HL-60 (cell line): ENCODE measurements at regions not wholly inside any gene's neighbourhood (a gene's known extent, or its start where the extent isn't known, plus 50 kb on each side); places are given as distances from the start of the nearest gene placed in this dataset.

ENCODE experiments used
- GABPA ChIP-seq: IDR thresholded peaks from 2 replicates; pipeline ENCODE4 v1.6.1; 2012; ENCODE audit warnings: low read depth
- POLR2AphosphoS5 ChIP-seq: IDR thresholded peaks from 2 replicates; pipeline ENCODE4 v1.6.1; 2012; ENCODE audit warnings: low read depth
- TF ChIP-seq, protein P1 (sequence below): IDR thresholded peaks from one replicate; pipeline ENCODE4 v1.5.1; 2011; ENCODE audit warnings: low read length, control low read depth, inconsistent platforms; ENCODE audit not compliant: insufficient read depth
- TF ChIP-seq, protein P2 (sequence below): IDR thresholded peaks from 2 replicates; pipeline ENCODE4 v1.6.1; 2012; ENCODE audit warnings: low read depth; ENCODE audit not compliant: insufficient replicate concordance

DNA sequence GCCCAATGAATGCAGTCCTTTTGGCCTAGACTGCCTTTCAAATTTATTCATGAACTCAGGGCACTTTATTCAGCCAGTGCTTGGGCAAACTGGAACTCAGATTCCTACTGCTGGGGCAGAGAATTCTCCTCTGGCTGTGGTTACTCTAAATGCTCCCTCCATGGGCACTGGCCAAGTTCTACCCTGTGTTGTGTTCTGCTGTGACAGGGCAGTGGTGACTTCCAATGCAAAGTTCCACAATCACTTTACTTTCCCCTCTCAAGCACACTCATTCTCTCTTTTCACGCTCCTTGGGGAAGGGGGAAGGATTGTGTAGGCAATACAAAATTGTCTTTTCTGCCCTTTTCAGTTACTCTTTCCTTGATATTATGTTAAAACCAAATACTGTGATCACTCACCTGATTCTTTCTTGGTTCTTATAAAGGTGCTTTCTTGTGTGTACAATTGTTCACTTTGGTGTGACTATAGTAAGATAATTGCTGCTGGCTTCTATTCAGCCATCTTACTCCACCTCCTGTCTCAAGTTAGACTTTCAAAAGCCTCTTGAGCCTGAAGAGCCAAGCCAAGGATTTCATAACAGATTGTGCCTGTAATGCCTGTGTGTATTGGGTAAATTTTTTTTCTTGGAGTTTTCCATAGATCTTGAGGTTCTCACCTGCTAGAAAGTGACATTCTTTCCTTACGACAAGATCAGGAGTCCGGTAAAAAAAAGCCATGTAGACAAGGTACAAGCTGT is 1078.6 kb downstream of the FAM133A start:
- no peak for TF ChIP-seq POLR2AphosphoS5
- TF ChIP-seq, protein P1, sequence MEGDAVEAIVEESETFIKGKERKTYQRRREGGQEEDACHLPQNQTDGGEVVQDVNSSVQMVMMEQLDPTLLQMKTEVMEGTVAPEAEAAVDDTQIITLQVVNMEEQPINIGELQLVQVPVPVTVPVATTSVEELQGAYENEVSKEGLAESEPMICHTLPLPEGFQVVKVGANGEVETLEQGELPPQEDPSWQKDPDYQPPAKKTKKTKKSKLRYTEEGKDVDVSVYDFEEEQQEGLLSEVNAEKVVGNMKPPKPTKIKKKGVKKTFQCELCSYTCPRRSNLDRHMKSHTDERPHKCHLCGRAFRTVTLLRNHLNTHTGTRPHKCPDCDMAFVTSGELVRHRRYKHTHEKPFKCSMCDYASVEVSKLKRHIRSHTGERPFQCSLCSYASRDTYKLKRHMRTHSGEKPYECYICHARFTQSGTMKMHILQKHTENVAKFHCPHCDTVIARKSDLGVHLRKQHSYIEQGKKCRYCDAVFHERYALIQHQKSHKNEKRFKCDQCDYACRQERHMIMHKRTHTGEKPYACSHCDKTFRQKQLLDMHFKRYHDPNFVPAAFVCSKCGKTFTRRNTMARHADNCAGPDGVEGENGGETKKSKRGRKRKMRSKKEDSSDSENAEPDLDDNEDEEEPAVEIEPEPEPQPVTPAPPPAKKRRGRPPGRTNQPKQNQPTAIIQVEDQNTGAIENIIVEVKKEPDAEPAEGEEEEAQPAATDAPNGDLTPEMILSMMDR = no peak
- TF ChIP-seq, protein P2, sequence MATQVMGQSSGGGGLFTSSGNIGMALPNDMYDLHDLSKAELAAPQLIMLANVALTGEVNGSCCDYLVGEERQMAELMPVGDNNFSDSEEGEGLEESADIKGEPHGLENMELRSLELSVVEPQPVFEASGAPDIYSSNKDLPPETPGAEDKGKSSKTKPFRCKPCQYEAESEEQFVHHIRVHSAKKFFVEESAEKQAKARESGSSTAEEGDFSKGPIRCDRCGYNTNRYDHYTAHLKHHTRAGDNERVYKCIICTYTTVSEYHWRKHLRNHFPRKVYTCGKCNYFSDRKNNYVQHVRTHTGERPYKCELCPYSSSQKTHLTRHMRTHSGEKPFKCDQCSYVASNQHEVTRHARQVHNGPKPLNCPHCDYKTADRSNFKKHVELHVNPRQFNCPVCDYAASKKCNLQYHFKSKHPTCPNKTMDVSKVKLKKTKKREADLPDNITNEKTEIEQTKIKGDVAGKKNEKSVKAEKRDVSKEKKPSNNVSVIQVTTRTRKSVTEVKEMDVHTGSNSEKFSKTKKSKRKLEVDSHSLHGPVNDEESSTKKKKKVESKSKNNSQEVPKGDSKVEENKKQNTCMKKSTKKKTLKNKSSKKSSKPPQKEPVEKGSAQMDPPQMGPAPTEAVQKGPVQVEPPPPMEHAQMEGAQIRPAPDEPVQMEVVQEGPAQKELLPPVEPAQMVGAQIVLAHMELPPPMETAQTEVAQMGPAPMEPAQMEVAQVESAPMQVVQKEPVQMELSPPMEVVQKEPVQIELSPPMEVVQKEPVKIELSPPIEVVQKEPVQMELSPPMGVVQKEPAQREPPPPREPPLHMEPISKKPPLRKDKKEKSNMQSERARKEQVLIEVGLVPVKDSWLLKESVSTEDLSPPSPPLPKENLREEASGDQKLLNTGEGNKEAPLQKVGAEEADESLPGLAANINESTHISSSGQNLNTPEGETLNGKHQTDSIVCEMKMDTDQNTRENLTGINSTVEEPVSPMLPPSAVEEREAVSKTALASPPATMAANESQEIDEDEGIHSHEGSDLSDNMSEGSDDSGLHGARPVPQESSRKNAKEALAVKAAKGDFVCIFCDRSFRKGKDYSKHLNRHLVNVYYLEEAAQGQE = no peak
- TF ChIP-seq GABPA = no peak
